ENCODE measurements at regions not wholly inside any gene's neighbourhood (a gene's known extent, or its start where the extent isn't known, plus 50 kb on each side); places are given as distances from the start of the nearest gene placed in this dataset.

DNA sequence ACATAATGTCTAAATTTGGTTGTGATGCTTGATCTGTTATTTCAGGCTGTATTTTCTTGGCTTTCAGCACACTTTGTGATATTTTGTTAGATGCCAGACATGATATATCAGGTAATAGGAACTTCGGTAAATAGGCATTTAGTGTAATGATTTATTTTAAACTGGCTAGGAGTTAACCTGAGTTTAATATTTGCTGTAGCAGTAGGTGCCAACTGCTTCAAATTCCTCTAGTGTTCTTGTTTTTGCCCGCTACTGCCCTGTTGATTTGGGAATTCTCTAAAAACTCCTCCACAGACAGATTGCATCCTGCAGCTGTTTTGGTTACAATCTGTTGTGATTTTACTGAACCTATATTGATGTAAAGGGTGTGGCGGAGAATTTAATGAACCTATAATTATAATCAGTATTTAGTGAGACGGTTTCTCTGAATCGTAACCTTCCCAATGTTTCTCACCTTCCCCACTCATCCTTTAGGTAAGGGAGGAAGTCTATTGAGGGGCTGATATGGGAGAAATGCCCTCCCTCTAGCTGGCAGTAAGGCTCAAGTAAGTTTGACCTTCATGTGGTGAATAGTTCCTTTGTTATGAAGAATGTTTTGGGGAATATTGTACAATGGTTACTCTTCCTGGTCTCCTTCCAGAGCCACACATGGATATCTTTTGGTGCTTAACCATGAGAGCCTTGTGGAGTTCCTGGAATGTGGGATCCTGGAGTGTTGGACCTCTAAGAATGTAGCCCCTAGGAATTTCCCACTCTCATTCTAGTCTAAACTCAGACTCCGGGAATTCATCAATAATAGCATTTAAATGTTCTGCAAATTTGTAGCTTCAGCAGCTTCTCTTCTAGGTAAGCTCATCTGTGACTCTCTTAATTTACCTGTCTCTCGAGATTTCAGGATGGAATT lies 634.1 kb downstream of the FSCB start:
- no peak overlapping the region for H2BK5ac ChIP-seq (ENCODE audit: low read depth, low read length, poor library complexity, severe bottlenecking)
- no peak overlapping the region for H2BK15ac ChIP-seq (ENCODE audit: low read depth, low read length)
- no TSS peak for BruUV-seq (replicated peaks)
- H3K4me2 ChIP-seq (ENCODE audit: low read depth, low read length): no peak overlapping the region
- peaks cover 20% of the 10 kb centered on the region for H3K9me3 ChIP-seq (ENCODE audit: control insufficient read depth, insufficient read depth, low read length)
- no peak overlapping the region for H3K4ac ChIP-seq (ENCODE audit: low read depth, low read length)
- no peak overlapping the region for H2BK120ac ChIP-seq (ENCODE audit: low read depth, low read length)
- in situ Hi-C loops (cut with MboI; ENCODE audit: low sequenced_read_pairs) (no loop called here), dilution Hi-C loops (cut with HindIII; ENCODE audit: low sequenced_read_pairs, unreplicated experiment) (no loop called here), intact Hi-C loops (cut with micrococcal nuclease) (no loop called here)
- no peak overlapping the region for H3K4me3 ChIP-seq (ENCODE audit: insufficient read depth, low read depth, low read length)
- H3K23ac ChIP-seq (ENCODE audit: low read depth, low read length): no peak overlapping the region
- ATAC-seq (ENCODE audit: low read depth) (no peak), DNase-seq (no peak)
- H3K36me3 ChIP-seq (ENCODE audit: control insufficient read depth, insufficient read depth, low read length): no peaks in the 10 kb centered on the region
- no peak overlapping the region for H3K18ac ChIP-seq (ENCODE audit: low read depth, low read length)
- H2AFZ ChIP-seq (replicated peaks; ENCODE audit: low read length, poor library complexity): no peak overlapping the region
- H2BK20ac ChIP-seq (ENCODE audit: low read depth, low read length): no peak overlapping the region
- no peak overlapping the region for H3K27ac ChIP-seq (ENCODE audit: insufficient read depth, low read length)
- no CpG with 5 or more reads among the region's 7 CpGs for WGBS, 2 experiments (ENCODE audit: extremely low coverage in 2 of 2, insufficient read length in 1 of 2)
- no peaks in the 10 kb centered on the region for H3K79me1 ChIP-seq (ENCODE audit: low read depth in 1 of 2, low read length in 2 of 2)
- ChIA-PET CTCF (no interaction called here), POLR2A (ENCODE audit: unreplicated experiment) (interaction anchor here (0.7 kb wide), 1 partner anchor 118 kb away, joined by 5 read pairs; no protein-coding TSS in a partner anchor)
- no peaks in the 10 kb centered on the region for H3K4me1 ChIP-seq (ENCODE audit: control insufficient read depth, insufficient read depth, low read length)
- no peak overlapping the region for H3K14ac ChIP-seq (replicated peaks; ENCODE audit: low read depth, low read length)
- H3K9me1 ChIP-seq (ENCODE audit: insufficient read depth, low read length): no peaks in the 10 kb centered on the region
- H3K27me3 ChIP-seq (ENCODE audit: control insufficient read depth, insufficient read depth, low read length): no peaks in the 10 kb centered on the region
- no peak overlapping the region for H4K8ac ChIP-seq (ENCODE audit: low read depth in 2 of 2, low read length in 2 of 2)
- no peak overlapping the region for H2AK9ac ChIP-seq (replicated peaks; ENCODE audit: low read depth, low read length, poor library complexity)
- no peak overlapping the region for H4K5ac ChIP-seq (ENCODE audit: low read depth, low read length)
- no peak overlapping the region for H3K56ac ChIP-seq (ENCODE audit: extremely low read depth, insufficient read depth, low read length)
- no peak overlapping the region for H4K91ac ChIP-seq (ENCODE audit: insufficient read depth, low read depth, low read length)
- no peak for TF ChIP-seq SMC3 (IDR thresholded peaks at IDR 0.05; ENCODE audit: low read depth, low read length)
- TF ChIP-seq POLR2A (IDR thresholded peaks at IDR 0.05; ENCODE audit: low read depth, low read length): no peak
- TF ChIP-seq MAZ (IDR thresholded peaks at IDR 0.05; ENCODE audit: borderline replicate concordance, low read depth, low read length): no peak
- no peak for TF ChIP-seq RCOR1 (IDR thresholded peaks at IDR 0.05; ENCODE audit: insufficient replicate concordance, low read length)
- TF ChIP-seq MXI1 (IDR thresholded peaks at IDR 0.05; ENCODE audit: borderline replicate concordance, low read depth, low read length): no peak
- no peak for TF ChIP-seq RFX5 (IDR thresholded peaks at IDR 0.05; ENCODE audit: low read depth, low read length)
- TF ChIP-seq MAFK (IDR thresholded peaks at IDR 0.05; ENCODE audit: low read depth, low read length): no peak
- no peak for TF ChIP-seq RAD21 (IDR thresholded peaks at IDR 0.05; ENCODE audit: low read length)
- TF ChIP-seq, protein P1, sequence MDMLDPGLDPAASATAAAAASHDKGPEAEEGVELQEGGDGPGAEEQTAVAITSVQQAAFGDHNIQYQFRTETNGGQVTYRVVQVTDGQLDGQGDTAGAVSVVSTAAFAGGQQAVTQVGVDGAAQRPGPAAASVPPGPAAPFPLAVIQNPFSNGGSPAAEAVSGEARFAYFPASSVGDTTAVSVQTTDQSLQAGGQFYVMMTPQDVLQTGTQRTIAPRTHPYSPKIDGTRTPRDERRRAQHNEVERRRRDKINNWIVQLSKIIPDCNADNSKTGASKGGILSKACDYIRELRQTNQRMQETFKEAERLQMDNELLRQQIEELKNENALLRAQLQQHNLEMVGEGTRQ (IDR thresholded peaks at IDR 0.05; ENCODE audit: low read depth, low read length): no peak
- TF ChIP-seq FOS (IDR thresholded peaks at IDR 0.05; ENCODE audit: low read depth, low read length): no peak
- H4K20me1 ChIP-seq (ENCODE audit: insufficient read depth, low read length): no peaks in the 10 kb centered on the region
- H2AK5ac ChIP-seq (ENCODE audit: low read depth, low read length): no peak overlapping the region
- H3K9ac ChIP-seq (ENCODE audit: low read depth, low read length): no peak overlapping the region
